SH-SY5Y (cell line): ENCODE measurements at regions not wholly inside any gene's neighbourhood (a gene's known extent, or its start where the extent isn't known, plus 50 kb on each side); places are given as distances from the start of the nearest gene placed in this dataset.

Source experiments
- GATA2 ChIP-seq: IDR thresholded peaks from 2 replicates; pipeline ENCODE4 v1.6.1; 2011; ENCODE audit warnings: mild to moderate bottlenecking, low read depth, low read length
- GATA3 ChIP-seq: IDR thresholded peaks from 2 replicates; pipeline ENCODE4 v1.6.1; 2011; ENCODE audit warnings: low read depth, mild to moderate bottlenecking, low read length, moderate library complexity

DNA sequence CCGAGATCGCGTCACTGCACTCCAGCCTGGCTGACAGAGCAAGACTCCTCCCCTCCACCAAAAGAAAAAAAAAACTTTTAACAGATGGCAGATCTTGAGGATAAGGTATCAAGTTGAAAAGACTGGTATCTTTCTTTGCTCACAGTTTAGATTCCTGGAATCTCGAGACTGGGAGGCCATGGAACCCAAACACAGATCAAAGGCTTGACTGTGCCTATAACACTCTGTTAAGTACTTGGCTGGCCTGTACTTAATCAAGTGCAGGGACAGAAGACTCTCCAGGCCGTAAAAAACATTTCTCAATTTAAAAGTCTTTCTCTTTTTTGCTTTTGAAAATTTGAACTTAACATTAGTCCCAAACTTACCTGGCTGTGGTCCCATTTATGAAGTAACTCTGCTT is 107.1 kb upstream of the ZNF516 start:
- no peak for TF ChIP-seq GATA2
- TF ChIP-seq GATA3 = no peak
